GM21360 (cell line): ENCODE measurements at regions not wholly inside any gene's neighbourhood (a gene's known extent, or its start where the extent isn't known, plus 50 kb on each side); places are given as distances from the start of the nearest gene placed in this dataset.

ENCODE experiments used
- ATAC-seq: cut with Tn5 transposase; IDR thresholded peaks from one replicate; pipeline ENCODE4 v1.9.1; 2021; ENCODE audit warnings: mild to moderate bottlenecking, moderate library complexity; ENCODE audit not compliant: unreplicated experiment

DNA sequence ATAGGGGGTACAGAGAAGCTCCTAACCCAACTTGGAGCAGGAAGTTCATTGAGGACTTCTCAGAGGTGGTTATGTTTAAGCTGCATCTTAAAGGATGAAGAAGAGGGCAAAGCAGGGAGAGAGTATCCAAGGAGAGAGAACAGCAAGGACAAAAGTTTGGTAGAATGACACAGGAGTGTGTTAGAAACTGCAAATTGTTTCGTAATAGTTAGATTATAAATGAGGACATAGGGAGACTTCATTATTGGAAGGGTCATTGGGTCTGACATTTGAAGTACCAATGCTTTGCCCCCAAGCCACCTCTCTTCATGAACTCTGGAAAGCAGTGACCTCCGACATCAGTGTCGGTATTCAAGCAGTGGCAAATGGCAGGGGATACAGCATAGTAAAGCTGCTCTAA is 209.6 kb upstream of the JUN start:
- no peak for ATAC-seq

DNA sequence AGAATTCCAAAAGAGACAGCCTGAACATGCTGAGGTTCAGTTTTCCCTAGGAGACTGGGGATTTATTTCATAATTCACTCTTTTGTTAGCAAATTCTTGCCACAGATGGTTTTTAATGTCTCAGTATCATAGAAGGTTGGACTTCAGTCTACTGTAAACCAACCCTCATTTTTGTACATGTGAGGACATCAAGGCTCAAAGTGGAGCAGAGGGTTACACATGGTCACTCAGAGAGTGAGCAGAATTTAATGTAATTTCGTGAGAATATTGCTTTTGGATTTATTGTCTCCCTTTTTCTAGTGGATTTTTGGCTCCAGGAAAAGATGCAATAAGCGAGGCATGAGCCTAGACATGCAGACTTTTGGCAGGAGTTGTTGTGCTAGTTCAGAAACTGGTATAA is 210.8 kb upstream of the JUN start:
- ATAC-seq = no peak

DNA sequence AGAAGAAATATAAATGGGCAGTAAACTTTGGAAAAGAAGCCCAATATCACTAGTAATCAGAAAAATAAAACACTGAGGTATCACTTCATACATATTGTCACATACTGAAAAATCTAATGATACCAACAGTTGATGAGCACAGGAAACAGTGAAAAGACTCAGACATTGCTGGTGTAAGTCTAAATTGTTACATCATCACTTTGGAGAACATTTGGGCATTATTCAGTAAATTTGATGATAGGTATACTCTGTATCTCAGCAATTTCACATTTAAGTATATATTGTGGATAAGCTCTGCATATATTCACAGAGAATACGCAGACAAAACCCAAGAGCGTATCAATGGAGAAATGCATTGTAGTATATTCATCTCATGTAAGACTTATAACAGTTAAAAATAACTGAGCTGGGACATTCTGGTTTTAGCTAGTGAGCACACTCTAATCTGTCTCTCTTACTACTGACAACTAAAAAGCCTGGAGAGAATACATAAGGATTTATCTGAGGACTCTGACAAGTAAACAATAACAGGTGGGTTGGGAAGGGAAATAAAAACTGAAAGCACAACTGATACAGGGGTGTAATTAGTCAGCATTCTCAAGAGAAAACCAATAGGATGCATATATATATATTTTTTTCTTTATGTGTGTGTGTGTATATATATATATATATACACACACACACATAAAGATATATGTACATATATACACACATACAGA is 212.7 kb upstream of the JUN start:
- ATAC-seq = peak; percentile 82

DNA sequence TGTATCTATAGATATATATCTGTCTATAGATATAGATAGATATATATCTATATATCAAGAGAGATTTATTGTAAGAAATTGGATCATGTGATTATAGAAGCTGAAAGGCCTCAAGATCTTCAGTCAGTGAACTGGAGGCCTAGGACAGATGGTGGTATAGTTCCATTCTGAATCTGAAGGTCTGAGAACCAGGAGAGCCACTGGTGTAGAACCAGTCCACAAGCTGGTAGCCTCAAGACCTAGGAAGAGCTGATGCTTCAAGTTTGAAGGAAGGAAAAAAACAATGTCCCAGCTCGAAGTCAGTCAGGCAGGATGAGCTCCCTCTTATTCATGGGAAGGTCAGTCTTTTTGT is 213.2 kb upstream of the JUN start:
- ATAC-seq = peak; percentile 55

DNA sequence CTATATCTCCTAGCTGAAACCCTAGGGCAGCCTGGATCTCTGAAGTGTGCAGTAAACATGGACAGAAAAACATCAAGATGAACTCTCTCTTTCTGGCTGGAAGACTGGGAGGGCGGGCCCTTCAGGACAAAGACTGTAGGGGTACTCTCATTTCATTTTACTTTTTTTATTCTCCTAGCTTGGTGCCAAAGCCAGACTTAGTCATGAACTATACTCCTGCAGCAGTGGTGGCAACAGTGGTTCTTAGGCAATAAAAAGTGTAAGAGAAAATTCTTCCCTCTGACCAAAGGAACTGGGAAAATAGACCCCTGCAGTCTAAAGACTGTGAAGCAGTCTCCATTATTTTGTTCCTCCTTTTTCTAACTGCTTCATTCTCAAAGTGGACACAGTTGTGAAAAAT is 213.8 kb upstream of the JUN start:
- no peak for ATAC-seq

- no peak for ATAC-seq
Measured at GRCh38 chr1:58999676-59000075, 215.8 kb upstream of the JUN start.

GRCh38 chr1:59004755-59005154 is 220.9 kb upstream of the JUN start:
- no peak for ATAC-seq

GRCh38 chr1:59005491-59006288 is 221.8 kb upstream of the JUN start:
- ATAC-seq = peak; percentile 53

- ATAC-seq = no peak
Measured at GRCh38 chr1:59006289-59006658, 222.4 kb upstream of the JUN start.

GRCh38 chr1:59006932-59007331 is 223.1 kb upstream of the JUN start:
- ATAC-seq = no peak

GRCh38 chr1:59007429-59007819 is 223.6 kb upstream of the JUN start:
- no peak for ATAC-seq

DNA sequence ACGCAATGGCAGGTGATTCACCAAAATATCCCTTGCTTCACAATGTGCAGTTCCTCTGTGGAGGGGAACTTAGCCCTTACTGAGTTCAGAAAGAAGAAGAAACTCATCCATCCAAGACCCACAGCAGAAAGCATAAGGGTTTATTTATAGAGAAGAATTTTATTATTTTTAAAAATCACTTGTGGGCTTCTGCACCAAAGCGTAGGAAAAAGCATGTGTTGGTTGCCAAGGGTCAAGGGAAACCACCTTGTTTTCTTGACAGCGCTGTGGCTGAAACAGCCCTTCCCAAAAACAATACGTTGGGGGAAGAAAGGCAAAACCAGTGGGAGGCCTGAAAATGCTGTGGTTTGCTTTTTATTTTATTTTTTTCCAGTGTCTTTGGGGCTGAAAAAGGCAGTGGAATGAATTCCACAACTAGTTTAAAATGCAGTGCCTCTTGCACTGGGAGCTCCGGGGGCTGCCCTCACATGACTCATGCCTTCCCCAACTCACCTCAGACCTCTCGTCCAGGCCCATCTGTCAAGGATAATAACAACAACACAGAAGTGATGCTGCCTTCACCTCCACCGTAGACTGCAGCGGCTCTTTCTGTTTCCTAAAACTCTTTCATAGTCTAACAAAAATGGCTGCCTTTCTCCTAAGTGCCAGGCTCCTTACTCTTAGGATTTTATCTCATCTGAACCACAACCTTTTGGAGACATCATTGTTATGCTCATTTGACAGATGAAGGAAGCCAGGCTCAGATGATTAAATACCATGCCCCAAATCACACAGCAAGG is 224.2 kb upstream of the JUN start:
- peak; percentile 47 for ATAC-seq

DNA sequence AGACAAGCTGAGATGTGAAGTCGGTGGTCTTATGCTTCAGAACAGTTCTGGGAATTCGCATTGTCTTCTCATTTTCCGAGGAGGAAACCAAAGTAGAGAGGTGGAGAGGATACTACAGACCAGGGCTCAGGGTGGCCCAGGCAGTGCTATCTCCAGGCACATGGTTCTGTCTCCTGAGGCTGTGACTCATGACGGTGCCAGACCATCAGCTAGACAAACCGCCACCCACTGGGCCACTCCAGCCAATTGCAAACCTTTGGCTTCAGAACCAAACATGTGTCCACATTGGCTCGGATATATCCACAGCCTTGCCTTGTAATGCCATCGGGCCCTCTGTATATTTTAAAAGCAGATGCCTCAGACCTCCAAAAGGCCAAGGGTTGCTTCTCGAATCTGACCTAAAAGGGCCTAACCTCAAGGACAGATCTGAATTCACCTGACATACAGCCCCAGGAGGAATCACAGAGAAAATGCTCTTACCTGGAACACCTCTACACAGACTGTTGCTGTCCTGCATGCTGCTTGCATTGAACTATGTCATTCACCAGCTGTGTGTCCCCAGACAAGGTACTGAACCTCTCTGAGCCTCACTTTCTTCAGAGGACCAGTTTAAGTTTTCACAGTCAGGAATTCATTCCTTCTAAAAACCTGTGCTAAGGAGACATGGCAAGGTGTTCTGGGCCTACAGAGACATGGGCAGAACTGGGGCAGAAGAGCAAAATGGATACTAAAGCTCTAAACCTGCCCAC is 224.9 kb upstream of the JUN start:
- no peak for ATAC-seq

- ATAC-seq = no peak
Measured at GRCh38 chr1:59011663-59012062, 227.8 kb upstream of the JUN start.

DNA sequence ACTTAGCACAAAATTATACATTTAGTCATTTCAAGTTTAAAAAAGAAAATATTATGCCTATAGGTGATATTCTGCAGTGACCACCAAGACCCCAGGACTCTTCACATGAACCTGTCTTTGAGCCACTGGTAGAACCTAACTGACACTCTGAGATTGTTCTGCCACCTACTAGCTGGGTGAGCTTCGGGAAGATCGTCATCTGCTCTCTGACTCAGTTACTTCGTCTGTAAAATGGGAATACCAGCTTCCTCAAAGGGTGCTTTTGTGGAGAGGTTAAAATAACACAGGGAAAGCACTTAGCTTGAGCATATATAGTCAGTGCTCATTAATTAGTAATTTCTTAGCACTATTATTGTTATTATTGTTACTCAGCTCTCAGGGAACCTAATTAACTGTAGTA is 228.5 kb upstream of the JUN start:
- no peak for ATAC-seq

DNA sequence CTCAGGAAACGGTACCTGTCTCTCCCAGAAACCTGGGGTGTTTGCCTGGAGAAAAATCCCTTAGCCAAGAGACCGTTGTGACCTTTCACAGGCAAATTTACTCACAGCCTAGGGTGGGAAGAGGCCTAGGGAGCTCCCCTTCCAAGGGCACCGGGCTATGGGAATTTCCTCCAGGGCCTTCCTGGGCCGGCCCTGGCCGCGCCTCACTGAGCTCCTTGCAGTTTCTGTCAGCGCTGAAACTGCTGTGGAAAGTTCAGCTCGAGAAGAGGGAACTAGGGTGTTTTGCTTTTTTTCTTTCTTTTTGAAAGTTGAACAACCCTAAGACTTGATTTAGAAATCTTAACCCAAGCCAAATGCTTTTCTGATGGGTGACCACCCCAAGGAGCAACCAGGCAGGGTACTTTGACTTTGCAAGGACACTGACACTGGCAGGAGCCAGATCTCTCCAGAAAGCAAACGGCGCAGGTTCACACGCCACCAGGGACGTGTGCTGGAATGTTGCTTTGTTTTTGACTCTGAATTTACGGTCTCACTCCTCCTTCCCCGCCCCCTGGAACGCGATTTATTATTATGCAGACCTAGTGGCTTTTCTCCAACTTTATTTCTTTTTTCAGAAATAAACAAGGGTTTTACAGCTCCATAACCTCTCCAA is 229.6 kb upstream of the JUN start:
- peak; percentile 57 for ATAC-seq

- no peak for ATAC-seq
Measured at GRCh38 chr1:59013928-59014279, 230.1 kb upstream of the JUN start.

- no peak for ATAC-seq
Measured at GRCh38 chr1:59014827-59015226, 231.0 kb upstream of the JUN start.

- no peak for ATAC-seq
Measured at GRCh38 chr1:59015708-59016107, 231.9 kb upstream of the JUN start.

GRCh38 chr1:59016390-59016789 is 232.5 kb upstream of the JUN start:
- ATAC-seq = no peak
